Epidermal melanocyte (primary cell): ENCODE measurements at regions not wholly inside any gene's neighbourhood (a gene's known extent, or its start where the extent isn't known, plus 50 kb on each side); places are given as distances from the start of the nearest gene placed in this dataset.
"Not testable (repeated sequence)": the region's sequence is repeated elsewhere in the genome, so short reads cannot be mapped to it uniquely, and the experiment has no call there.

Experiments used
- DNase-seq: peaks from one replicate; pipeline ENCODE4 v3.0.0; 2011; ENCODE audit warnings: low spot score; ENCODE audit not compliant: insufficient read length

GRCh38 chr20:11492846-11493245 lies 424.8 kb upstream of the BTBD3 start:
- DNase-seq: no peak

DNA sequence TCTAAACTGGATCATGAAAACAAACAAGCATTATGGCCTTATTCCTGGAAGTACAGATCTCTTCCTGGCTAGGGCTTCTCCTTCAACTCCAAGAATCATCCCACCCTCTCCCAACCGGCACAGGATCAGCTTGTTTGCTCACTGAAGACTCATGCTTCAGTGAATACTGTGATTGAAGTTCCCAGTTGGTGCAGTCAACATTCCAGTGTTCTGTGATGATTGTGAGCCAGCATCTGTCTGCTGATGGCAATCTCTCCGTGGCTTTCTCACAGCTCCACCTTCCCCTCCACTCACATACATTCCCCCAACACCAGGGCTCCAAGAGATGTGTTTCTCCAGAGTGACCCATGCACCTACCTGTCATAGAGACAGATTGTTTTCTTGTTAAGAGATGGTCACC lies 421.3 kb upstream of the BTBD3 start:
- no peak for DNase-seq

- no peak for DNase-seq
Observed at GRCh38 chr20:11497545-11497944, 420.1 kb upstream of the BTBD3 start.

- DNase-seq: no peak
Observed at GRCh38 chr20:11499101-11499634, 418.5 kb upstream of the BTBD3 start.

DNA sequence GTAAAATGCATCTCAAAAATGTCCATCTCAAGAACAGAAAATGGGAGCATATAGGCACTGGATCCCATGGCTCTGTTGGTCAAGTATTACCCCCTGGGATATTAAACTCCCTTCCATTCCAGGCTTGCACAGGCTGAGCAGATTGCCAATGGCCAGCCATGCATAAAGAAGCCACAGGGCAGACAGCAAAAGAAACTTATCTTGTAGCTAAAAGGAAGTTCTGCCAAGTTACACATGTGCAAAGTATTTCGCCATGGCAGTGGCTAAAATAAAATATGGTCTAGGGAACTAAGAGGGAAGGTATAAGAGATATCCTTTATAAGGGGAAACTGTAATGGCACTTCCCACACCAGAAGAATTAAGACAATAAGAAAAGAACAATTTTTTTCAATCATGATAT lies 415.6 kb upstream of the BTBD3 start:
- DNase-seq: no peak

DNA sequence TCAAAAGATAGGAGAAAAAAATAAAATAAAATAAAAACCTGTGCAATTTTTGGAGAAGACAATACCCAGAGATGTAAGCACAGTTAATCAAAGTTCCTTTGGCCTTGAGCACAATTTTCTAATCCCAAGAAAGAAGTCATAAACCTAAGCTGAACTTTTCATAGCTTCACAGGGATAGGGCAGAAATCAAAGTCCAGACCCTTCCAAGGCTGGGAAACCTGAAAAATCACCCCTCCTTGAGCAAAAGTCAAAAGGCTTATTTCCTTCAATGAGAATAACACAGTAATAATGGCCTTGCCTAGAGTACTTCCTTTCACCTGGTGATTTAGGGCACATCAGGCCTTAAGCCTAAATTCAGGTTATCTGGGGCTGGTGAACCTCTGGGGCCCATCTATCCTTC lies 415.0 kb upstream of the BTBD3 start:
- no peak for DNase-seq

- DNase-seq: no peak
Observed at GRCh38 chr20:11509776-11510175, 407.9 kb upstream of the BTBD3 start.

DNA sequence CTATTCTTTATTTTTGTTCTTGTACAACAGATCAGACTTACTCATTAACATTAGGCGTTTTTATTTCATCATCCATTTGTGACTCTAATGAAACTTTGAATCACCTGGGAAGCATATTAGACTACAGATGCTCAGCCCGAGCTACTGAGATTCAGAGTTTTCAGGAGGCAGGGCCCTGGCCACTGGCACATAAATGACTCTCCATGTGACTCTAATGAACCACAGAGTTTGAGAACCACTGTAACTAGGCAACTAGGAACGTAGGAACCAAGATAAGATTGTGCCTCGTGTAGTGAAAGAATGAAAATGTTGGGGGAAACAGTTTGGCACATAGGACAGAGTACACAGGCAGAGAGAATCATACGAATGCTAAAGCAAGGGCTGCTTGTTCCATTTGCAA lies 405.9 kb upstream of the BTBD3 start:
- no peak for DNase-seq

DNA sequence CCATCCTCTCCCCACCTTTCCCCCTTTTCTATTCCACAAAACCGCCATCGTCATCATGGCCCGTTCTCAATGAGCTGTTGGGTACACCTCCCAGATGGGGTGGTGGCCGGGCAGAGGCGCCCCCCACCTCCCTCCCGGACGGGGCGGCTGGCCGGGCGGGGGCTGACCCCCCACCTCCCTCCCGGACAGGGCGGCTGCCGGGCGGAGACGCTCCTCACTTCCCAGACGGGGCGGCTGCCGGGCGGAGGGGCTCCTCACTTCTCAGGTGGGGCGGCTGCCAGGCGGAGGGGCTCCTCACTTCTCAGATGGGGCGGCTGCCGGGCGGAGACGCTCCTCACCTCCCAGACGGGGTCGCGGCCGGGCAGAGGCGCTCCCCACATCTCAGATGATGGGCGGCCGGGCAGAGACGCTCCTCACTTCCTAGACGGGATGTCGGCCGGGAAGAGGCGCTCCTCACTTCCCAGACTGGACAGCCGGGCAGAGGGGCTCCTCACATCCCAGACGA lies 404.4 kb upstream of the BTBD3 start:
- DNase-seq: not testable (repeated sequence)

GRCh38 chr20:11516448-11516847 lies 401.2 kb upstream of the BTBD3 start:
- no peak for DNase-seq

- no peak for DNase-seq
Observed at GRCh38 chr20:11520596-11520995, 397.1 kb upstream of the BTBD3 start.

- no peak for DNase-seq
Observed at GRCh38 chr20:11521476-11522365, 396.0 kb upstream of the BTBD3 start.

DNA sequence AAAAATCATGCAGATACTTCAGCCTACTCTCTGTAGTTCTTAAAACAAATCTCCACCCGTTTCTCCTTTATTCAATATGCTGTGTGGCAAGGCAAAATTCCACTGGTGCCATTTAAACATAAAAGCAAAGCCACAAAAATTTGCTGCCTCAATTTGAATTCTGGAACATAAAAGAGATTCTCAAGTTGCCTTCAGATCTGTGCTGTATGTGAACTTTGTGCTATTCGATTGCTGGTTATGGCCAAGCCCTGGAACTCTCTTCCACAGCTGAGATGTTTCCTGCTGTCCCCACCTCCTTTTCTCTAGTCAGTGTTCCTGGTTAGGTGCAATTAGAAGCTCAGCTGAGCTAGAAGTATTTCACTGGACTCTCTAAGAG lies 395.3 kb upstream of the BTBD3 start:
- peak; percentile 40 for DNase-seq

GRCh38 chr20:11529047-11529446 lies 388.6 kb upstream of the BTBD3 start:
- DNase-seq: no peak

DNA sequence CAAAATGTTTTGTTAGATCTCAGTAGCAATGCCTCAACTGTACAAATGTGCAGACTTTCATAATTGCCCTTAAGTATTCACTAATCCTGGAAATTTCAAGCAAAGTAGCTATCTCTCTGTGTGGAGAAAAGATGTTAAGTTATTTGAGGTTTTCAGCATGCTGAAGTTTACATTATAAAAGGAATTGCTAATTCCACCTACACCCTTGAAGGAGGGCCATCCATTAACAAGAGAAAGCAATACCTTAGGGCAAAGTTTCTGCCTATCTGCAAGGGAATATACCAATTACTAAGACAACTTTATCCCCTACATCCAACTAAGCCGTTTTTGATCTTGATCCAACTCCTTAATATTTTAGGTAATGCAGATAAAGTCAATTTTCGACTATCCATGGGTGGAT lies 380.7 kb upstream of the BTBD3 start:
- DNase-seq: no peak

DNA sequence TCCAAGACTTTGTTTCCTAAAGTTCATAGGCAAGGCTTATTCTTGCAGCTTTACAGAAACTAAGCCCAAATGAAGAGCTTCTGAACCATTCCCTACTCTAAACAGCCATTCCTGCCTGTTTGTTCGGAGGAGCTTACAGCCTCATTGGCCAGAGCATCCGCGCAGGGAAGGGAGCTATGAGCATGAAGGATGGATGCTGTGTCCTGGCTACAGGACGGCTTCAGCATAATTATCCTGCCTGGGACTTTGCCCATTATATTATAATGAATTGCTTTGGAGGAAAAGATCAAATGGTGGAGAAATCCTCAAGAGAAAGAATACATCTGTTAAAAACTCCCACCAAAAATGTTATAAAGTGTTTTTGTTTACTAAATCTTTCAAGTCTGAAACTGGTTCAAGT lies 378.2 kb upstream of the BTBD3 start:
- no peak for DNase-seq

- DNase-seq: no peak
Observed at GRCh38 chr20:11540558-11540957, 377.1 kb upstream of the BTBD3 start.

- DNase-seq: no peak
Observed at GRCh38 chr20:11542645-11543044, 375.0 kb upstream of the BTBD3 start.

- no peak for DNase-seq
Observed at GRCh38 chr20:11544029-11544678, 373.5 kb upstream of the BTBD3 start.

- no peak for DNase-seq
Observed at GRCh38 chr20:11546939-11547338, 370.8 kb upstream of the BTBD3 start.

DNA sequence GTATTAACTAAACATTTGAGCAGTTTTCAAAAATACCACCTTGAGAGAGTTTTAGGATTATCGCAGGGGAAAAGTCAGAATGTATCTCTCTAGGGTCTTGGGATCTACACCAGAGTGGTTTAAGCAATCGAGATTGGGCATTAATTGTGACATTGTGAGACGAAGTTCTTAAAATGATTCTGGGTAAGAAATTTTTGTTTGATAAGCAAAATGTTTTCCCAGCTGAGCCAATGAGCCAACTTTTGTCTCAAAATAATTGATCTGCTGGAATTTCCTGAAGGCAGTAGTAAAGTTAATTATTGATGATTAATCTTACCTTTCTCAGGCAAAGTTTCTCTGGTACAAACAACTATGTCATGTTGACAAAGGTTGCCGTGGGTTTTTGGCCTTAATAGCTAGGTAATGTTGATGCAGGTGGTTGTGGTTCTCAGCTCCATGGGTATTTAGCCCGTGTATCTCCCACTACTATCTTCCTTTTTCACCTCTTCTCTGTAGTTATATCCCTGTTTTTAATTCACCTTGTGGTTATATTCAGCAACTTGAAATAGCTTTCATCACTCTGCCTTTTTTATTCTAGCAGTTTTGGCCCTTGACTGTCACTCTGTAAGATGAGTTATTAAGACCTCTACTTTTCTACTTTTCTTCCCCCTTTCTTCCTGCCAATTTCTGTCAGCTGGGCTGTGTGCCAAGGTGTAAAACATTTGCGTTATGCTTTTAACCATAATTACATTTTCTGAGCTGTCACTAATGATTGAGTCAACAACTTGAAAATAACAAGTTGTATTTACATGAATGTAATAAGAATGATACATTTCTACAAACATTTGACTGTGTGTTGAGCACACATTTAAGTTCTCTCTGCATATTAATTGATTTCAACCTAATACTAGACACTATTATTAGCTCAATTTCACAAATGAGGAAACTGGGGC lies 368.3 kb upstream of the BTBD3 start:
- no peak for DNase-seq
